HFFc6 (cell line): ENCODE measurements at regions not wholly inside any gene's neighbourhood (a gene's known extent, or its start where the extent isn't known, plus 50 kb on each side); places are given as distances from the start of the nearest gene placed in this dataset.

Experiments
- DNase-seq: peaks from one replicate; pipeline ENCODE4 v3.0.0-alpha.2; 2018
- H3K27ac Mint-ChIP-seq: 2 replicates; pipeline ENCODE4 v1.8.0; 2020; ENCODE audit warnings: mild to moderate bottlenecking, mixed read lengths
- H3K27me3 Mint-ChIP-seq: 2 replicates; pipeline ENCODE4 v1.8.0; 2021; ENCODE audit warnings: mild to moderate bottlenecking, moderate library complexity, mixed read lengths; ENCODE audit not compliant: insufficient read depth
- H3K36me3 Mint-ChIP-seq: 2 replicates; pipeline ENCODE4 v1.8.0; 2021; ENCODE audit warnings: low read depth, mixed read lengths
- H3K4me1 Mint-ChIP-seq: 2 replicates; pipeline ENCODE4 v1.8.0; 2020; ENCODE audit warnings: low read depth, mixed read lengths
- H3K4me3 Mint-ChIP-seq: 2 replicates; pipeline ENCODE4 v1.8.0; 2020; ENCODE audit warnings: mild to moderate bottlenecking, moderate library complexity, mixed read lengths
- H3K9me3 Mint-ChIP-seq: 2 replicates; pipeline ENCODE4 v1.8.0; 2020; ENCODE audit warnings: mild to moderate bottlenecking, mixed read lengths
- TF ChIP-seq, protein P1 (sequence below): fragments of 200-600 bp; sonication (generic); IDR thresholded peaks from 2 replicates; pipeline ENCODE4 v1.5.0; 2021; ENCODE audit warnings: antibody characterized with exemption, mild to moderate bottlenecking

GRCh38 chr9:7622481-7622880, 177.1 kb downstream of the DMAC1 start:
- Mint-ChIP-seq H3K4me3 (no peak overlapping the region), H3K4me1 (no peaks in the 10 kb centered on the region)
- TF ChIP-seq, protein P1, sequence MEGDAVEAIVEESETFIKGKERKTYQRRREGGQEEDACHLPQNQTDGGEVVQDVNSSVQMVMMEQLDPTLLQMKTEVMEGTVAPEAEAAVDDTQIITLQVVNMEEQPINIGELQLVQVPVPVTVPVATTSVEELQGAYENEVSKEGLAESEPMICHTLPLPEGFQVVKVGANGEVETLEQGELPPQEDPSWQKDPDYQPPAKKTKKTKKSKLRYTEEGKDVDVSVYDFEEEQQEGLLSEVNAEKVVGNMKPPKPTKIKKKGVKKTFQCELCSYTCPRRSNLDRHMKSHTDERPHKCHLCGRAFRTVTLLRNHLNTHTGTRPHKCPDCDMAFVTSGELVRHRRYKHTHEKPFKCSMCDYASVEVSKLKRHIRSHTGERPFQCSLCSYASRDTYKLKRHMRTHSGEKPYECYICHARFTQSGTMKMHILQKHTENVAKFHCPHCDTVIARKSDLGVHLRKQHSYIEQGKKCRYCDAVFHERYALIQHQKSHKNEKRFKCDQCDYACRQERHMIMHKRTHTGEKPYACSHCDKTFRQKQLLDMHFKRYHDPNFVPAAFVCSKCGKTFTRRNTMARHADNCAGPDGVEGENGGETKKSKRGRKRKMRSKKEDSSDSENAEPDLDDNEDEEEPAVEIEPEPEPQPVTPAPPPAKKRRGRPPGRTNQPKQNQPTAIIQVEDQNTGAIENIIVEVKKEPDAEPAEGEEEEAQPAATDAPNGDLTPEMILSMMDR = no peak

DNA sequence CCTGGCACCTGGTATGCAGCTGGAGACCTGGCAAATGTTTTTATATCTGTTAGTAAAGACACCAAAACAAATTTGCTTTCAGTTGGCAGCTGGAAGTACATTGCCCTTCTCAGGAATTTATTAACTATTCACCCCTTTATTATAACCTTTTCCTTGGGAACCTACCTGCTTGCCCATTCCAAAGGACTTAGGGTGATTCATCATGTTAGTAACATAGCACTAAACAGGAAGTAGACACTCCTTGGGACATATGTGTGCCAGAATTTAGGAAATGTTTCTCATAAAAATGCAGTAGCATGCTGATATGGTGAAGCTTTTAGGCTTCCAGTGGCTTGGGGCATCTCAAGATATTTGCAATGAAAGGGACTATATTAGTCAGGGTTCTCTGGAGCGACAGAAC, 184.2 kb downstream of the DMAC1 start:
- TF ChIP-seq, protein P1 = no peak
- no peak for DNase-seq
- no peaks in the 10 kb centered on the region for H3K27me3 Mint-ChIP-seq
- no peaks in the 10 kb centered on the region for H3K36me3 Mint-ChIP-seq
- H3K4me3 Mint-ChIP-seq = no peak overlapping the region
- H3K4me1 Mint-ChIP-seq = no peaks in the 10 kb centered on the region
- no peak overlapping the region for H3K27ac Mint-ChIP-seq
- H3K9me3 Mint-ChIP-seq = peaks cover 39% of the 10 kb centered on the region

More at GRCh38 chr9:7622481-7622880, 177.1 kb downstream of the DMAC1 start:
- H3K9me3 Mint-ChIP-seq = peaks cover 28% of the 10 kb centered on the region
- no peak for DNase-seq
- no peak overlapping the region for H3K27ac Mint-ChIP-seq
- H3K27me3 Mint-ChIP-seq = no peaks in the 10 kb centered on the region
- H3K36me3 Mint-ChIP-seq = no peaks in the 10 kb centered on the region

- Mint-ChIP-seq H3K36me3 (no peaks in the 10 kb centered on the region), H3K27me3 (no peaks in the 10 kb centered on the region), H3K4me3 (no peak overlapping the region), H3K27ac (no peak overlapping the region), H3K4me1 (no peaks in the 10 kb centered on the region), H3K9me3 (peaks cover 39% of the 10 kb centered on the region)
- DNase-seq = no peak
- TF ChIP-seq, protein P1 = no peak
These were observed 185.6 kb downstream of the DMAC1 start for GRCh38 chr9:7613931-7614330.

DNA sequence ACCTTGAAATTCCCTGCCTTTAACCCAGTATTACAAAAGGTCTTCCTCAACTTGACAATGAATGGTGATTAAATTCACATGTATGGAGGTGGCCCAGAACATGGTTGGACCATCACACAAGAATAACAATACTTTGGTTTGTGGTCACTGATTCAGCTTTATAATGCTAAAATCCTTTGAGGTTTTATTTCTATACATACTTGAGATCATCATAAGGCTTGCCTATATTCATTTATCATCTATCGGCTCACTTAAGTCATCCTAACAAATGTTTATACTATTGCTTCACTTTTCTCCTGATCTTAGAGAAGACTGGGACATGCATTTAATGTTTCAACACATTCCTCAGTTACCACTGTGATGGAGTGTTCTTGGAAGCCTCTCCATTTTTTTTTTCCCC, 191.3 kb downstream of the DMAC1 start:
- DNase-seq = no peak
- TF ChIP-seq, protein P1 = no peak
- no peak overlapping the region for H3K27ac Mint-ChIP-seq
- no peaks in the 10 kb centered on the region; the same call in 1 of the 2 replicates for H3K27me3 Mint-ChIP-seq
- no peaks in the 10 kb centered on the region for H3K36me3 Mint-ChIP-seq
- peaks cover 26% of the 10 kb centered on the region for H3K9me3 Mint-ChIP-seq
- no peaks in the 10 kb centered on the region for H3K4me1 Mint-ChIP-seq
- no peak overlapping the region for H3K4me3 Mint-ChIP-seq

- H3K4me1 Mint-ChIP-seq = no peaks in the 10 kb centered on the region
- H3K4me3 Mint-ChIP-seq = no peak overlapping the region; the same call in 1 of the 2 replicates
- H3K9me3 Mint-ChIP-seq = peaks cover 26% of the 10 kb centered on the region
- no peaks in the 10 kb centered on the region; the same call in 1 of the 2 replicates for H3K27me3 Mint-ChIP-seq
- TF ChIP-seq, protein P1 = no peak
- no peak overlapping the region for H3K27ac Mint-ChIP-seq
- no peaks in the 10 kb centered on the region for H3K36me3 Mint-ChIP-seq
- DNase-seq = no peak
These were observed 192.2 kb downstream of the DMAC1 start for GRCh38 chr9:7607421-7607820.

DNA sequence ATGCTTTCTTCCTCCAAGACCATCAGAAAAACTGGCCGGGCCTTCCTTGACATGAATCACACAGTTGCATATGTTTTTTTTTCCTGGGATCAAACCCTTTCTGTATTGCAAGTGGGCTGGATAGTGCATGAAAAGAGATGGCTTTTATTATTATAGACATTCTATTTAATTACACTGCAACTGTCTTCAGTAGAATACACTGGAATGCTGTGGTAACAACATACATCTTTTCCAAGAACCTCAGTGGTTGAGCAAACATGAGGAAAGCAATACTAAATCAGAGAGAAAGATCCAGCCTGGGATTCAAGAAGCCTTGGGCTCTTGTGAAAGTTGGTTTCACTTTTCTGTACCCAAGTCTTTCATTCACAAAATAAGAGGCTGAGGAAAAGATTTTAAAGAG, 193.0 kb downstream of the DMAC1 start:
- Mint-ChIP-seq H3K9me3 (peaks cover 23% of the 10 kb centered on the region), H3K36me3 (no peaks in the 10 kb centered on the region), H3K27me3 (no peaks in the 10 kb centered on the region; the same call in 1 of the 2 replicates), H3K4me1 (no peaks in the 10 kb centered on the region), H3K4me3 (no peak overlapping the region), H3K27ac (no peak overlapping the region)
- DNase-seq = no peak
- TF ChIP-seq, protein P1 = no peak
